ENCODE measurements at regions not wholly inside any gene's neighbourhood (a gene's known extent, or its start where the extent isn't known, plus 50 kb on each side); places are given as distances from the start of the nearest gene placed in this dataset.

GRCh38 chr9:89254058-89254772, 56.8 kb upstream of the CKS2 start:
- Histone ChIP-seq H3K9me3 (ENCODE audit: control insufficient read depth, insufficient read depth, low read length) (peaks cover 1% of the 10 kb centered on the region), H3K4me1 (ENCODE audit: control insufficient read depth, insufficient read depth, low read length) (no peaks in the 10 kb centered on the region), H3K27ac (ENCODE audit: low read depth, low read length) (no peak overlapping the region), H3K4me3 (ENCODE audit: low read depth, low read length) (no peak overlapping the region), H3K27me3 (ENCODE audit: control insufficient read depth, insufficient read depth, low read length) (no peaks in the 10 kb centered on the region), H3K36me3 (ENCODE audit: control insufficient read depth, insufficient read depth, low read length) (peaks cover 8% of the 10 kb centered on the region)
- no peak for DNase-seq (ENCODE audit: low read depth in 4 of 6, low spot score in 6 of 6)
- WGBS (ENCODE audit: insufficient coverage) = 86% methylated on average over 10 of the region's 14 CpGs

GRCh38 chr9:89254773-89255125, 56.2 kb upstream of the CKS2 start:
- Histone ChIP-seq H3K4me1 (ENCODE audit: control insufficient read depth, insufficient read depth, low read length) (no peaks in the 10 kb centered on the region), H3K27ac (ENCODE audit: low read depth, low read length) (no peak overlapping the region), H3K4me3 (ENCODE audit: low read depth, low read length) (no peak overlapping the region), H3K36me3 (ENCODE audit: control insufficient read depth, insufficient read depth, low read length) (peaks cover 8% of the 10 kb centered on the region), H3K9me3 (ENCODE audit: control insufficient read depth, insufficient read depth, low read length) (peaks cover 1% of the 10 kb centered on the region), H3K27me3 (ENCODE audit: control insufficient read depth, insufficient read depth, low read length) (no peaks in the 10 kb centered on the region)
- WGBS (ENCODE audit: insufficient coverage) = 79% methylated on average over 5 of the region's 8 CpGs
- peak in 1 of 6 donors; percentile 13 for DNase-seq (ENCODE audit: low read depth in 4 of 6, low spot score in 6 of 6)

- no peaks in the 10 kb centered on the region for H3K4me1 ChIP-seq (ENCODE audit: control insufficient read depth, insufficient read depth, low read length)
- H3K27ac ChIP-seq (ENCODE audit: low read depth, low read length) = no peak overlapping the region
- H3K9me3 ChIP-seq (ENCODE audit: control insufficient read depth, insufficient read depth, low read length) = peaks cover 1% of the 10 kb centered on the region
- H3K36me3 ChIP-seq (ENCODE audit: control insufficient read depth, insufficient read depth, low read length) = peaks cover 8% of the 10 kb centered on the region
- H3K27me3 ChIP-seq (ENCODE audit: control insufficient read depth, insufficient read depth, low read length) = no peaks in the 10 kb centered on the region
- no peak for DNase-seq (ENCODE audit: low read depth in 4 of 6, low spot score in 6 of 6)
- no peak overlapping the region for H3K4me3 ChIP-seq (ENCODE audit: low read depth, low read length)
- WGBS (ENCODE audit: insufficient coverage) = 99% methylated on average over 5 of the region's 8 CpGs
Observed at GRCh38 chr9:89256225-89256624, 54.8 kb upstream of the CKS2 start.

- no peaks in the 10 kb centered on the region for H3K27me3 ChIP-seq (ENCODE audit: control insufficient read depth, insufficient read depth, low read length)
- no peak overlapping the region for H3K4me3 ChIP-seq (ENCODE audit: low read depth, low read length)
- peaks cover 1% of the 10 kb centered on the region for H3K9me3 ChIP-seq (ENCODE audit: control insufficient read depth, insufficient read depth, low read length)
- no peak overlapping the region for H3K27ac ChIP-seq (ENCODE audit: low read depth, low read length)
- 77% methylated on average over 5 of the region's 8 CpGs for WGBS (ENCODE audit: insufficient coverage)
- no peak for DNase-seq (ENCODE audit: low read depth in 4 of 6, low spot score in 6 of 6)
- H3K4me1 ChIP-seq (ENCODE audit: control insufficient read depth, insufficient read depth, low read length) = no peaks in the 10 kb centered on the region
- peaks cover 8% of the 10 kb centered on the region for H3K36me3 ChIP-seq (ENCODE audit: control insufficient read depth, insufficient read depth, low read length)
Observed at GRCh38 chr9:89256642-89257041, 54.4 kb upstream of the CKS2 start.

- H3K9me3 ChIP-seq (ENCODE audit: control insufficient read depth, insufficient read depth, low read length) = peaks cover 1% of the 10 kb centered on the region
- WGBS (ENCODE audit: insufficient coverage) = 100% methylated on average over 2 of the region's 2 CpGs
- no peaks in the 10 kb centered on the region for H3K27me3 ChIP-seq (ENCODE audit: control insufficient read depth, insufficient read depth, low read length)
- no peaks in the 10 kb centered on the region for H3K36me3 ChIP-seq (ENCODE audit: control insufficient read depth, insufficient read depth, low read length)
- DNase-seq (ENCODE audit: low read depth in 4 of 6, low spot score in 6 of 6) = no peak
- no peak overlapping the region for H3K27ac ChIP-seq (ENCODE audit: low read depth, low read length)
- no peak overlapping the region for H3K4me3 ChIP-seq (ENCODE audit: low read depth, low read length)
- H3K4me1 ChIP-seq (ENCODE audit: control insufficient read depth, insufficient read depth, low read length) = no peaks in the 10 kb centered on the region
Observed at GRCh38 chr9:89260525-89260924, 50.5 kb upstream of the CKS2 start.
